ENCODE measurements at regions not wholly inside any gene's neighbourhood (a gene's known extent, or its start where the extent isn't known, plus 50 kb on each side); places are given as distances from the start of the nearest gene placed in this dataset.
A peak's percentile ranks its signal among the peaks of the same experiment; 100 is the strongest.

DNA sequence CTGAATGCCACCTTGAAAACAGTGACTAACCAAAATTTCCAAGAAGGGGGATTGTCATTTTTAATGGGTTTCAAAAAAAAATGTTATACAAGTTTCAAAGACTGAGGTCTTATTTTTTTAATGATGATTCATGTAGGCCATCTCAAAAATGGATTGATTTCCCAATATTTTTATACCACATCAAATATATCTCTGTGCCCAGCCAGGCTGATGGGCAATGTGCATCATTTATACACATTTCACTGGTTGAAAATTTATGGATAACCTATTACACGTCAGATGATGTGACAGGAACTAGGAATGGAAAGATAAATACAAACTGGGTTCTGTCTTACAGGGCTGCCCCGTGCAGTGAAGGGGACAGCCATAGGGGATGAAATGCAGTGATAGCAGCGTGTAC is 112.7 kb upstream of the TMPO start:
- no peak for DNase-seq (ENCODE audit: low read depth, low spot score)
- peak overlapping the region; percentile 34 for H3K27ac ChIP-seq

GRCh38 chr12:98403385-98403784 is 112.0 kb upstream of the TMPO start:
- H3K27ac ChIP-seq, result no peak overlapping the region
- DNase-seq (ENCODE audit: low read depth, low spot score), result no peak

DNA sequence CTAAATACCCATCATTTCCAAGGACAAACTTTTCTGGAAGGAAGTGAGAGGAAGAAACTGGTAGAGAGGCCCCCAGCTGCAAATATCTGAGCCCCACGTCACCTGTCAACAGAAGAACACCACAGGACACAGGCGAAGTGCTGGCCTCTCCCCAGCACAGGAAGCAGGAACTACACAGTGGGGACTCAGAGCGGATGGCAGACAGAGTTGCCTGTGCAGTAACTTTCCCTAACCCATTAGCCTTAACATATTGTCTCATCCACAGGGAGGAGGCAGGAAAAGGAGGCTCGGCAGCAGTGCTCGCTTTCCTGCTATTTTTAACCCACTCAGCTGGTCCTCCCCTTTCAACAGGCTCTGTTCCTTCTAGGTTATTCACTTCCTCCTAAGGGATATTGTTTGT is 111.5 kb upstream of the TMPO start:
- no peak overlapping the region for H3K27ac ChIP-seq

GRCh38 chr12:98405805-98406366 is 109.5 kb upstream of the TMPO start:
- no peak for DNase-seq (ENCODE audit: low read depth, low spot score)
- H3K27ac ChIP-seq, result no peak overlapping the region

More for the DNA sequence above, 111.5 kb upstream of the TMPO start:
- DNase-seq (ENCODE audit: low read depth, low spot score), result no peak

DNA sequence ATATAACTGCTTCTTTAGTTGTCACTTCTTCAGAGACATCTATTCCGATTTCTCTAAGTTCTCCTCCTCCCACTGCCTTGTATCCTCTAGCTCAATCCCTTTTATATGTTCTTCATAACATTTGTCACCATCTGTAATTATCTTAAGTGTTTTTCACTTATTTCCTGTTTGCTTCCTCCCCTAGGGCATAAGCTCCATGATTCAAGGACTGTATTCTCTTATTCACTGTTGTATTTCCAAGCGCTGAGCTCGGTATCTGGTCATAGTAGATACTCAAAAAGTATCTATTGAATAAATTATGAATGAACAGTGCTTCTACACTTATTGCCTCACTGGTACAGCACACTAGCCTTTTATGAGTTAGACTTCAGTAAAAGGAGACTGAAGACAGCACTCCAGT is 109.0 kb upstream of the TMPO start:
- H3K27ac ChIP-seq, result no peak overlapping the region
- no peak for DNase-seq (ENCODE audit: low read depth, low spot score)

GRCh38 chr12:98408681-98409080 is 106.7 kb upstream of the TMPO start:
- no peak for DNase-seq (ENCODE audit: low read depth, low spot score)
- H3K27ac ChIP-seq, result no peak overlapping the region

GRCh38 chr12:98409548-98409947 is 105.8 kb upstream of the TMPO start:
- DNase-seq (ENCODE audit: low read depth, low spot score), result no peak

GRCh38 chr12:98410356-98410755 is 105.0 kb upstream of the TMPO start:
- DNase-seq (ENCODE audit: low read depth, low spot score), result no peak
- H3K27ac ChIP-seq, result no peak overlapping the region

More at GRCh38 chr12:98409548-98409947, 105.8 kb upstream of the TMPO start:
- no peak overlapping the region for H3K27ac ChIP-seq

DNA sequence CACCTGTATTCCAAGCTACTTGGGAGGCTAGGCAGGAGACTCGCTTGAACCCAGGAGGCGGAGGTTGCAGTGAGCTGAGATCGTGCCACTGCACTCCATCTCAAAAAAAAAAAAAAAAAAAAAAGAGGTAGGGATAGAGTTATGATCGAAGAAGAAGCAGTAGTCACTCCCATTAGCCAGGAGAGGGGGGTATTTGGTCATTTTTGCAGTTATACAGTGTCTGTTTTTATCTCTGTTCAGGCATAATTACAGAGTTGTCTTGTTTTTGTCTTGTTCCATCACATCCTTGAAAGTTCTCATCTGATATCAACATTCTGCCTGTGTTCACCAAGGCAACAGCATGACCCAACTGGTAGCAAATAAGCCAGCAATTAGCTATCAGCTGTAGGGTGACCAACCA is 98.5 kb upstream of the TMPO start:
- no peak overlapping the region for H3K27ac ChIP-seq
- DNase-seq (ENCODE audit: low read depth, low spot score), result no peak

DNA sequence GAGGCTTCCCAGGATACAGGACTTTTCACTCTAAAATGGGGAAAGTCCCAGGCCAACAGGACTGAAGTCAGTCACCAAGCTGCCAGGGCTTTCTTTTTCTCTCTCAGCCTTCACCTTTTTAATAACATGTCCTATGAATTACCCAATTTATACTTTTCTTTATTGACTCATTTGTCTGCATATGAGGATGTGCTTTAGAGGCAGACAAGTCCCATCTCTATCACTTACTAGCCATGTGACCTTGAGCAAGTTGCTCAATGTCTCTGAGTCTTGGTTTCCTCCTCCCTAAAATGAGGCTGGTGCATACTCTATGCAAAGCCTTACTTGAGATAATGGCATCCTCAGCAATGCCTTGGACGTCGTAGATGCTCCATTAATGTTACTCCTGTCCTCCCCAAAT is 98.1 kb upstream of the TMPO start:
- no peak for DNase-seq (ENCODE audit: low read depth, low spot score)
- no peak overlapping the region for H3K27ac ChIP-seq

GRCh38 chr12:98418357-98419075 is 96.9 kb upstream of the TMPO start:
- peak overlapping the region; percentile 70 for H3K27ac ChIP-seq
- DNase-seq (ENCODE audit: low read depth, low spot score), result peak; percentile 82

DNA sequence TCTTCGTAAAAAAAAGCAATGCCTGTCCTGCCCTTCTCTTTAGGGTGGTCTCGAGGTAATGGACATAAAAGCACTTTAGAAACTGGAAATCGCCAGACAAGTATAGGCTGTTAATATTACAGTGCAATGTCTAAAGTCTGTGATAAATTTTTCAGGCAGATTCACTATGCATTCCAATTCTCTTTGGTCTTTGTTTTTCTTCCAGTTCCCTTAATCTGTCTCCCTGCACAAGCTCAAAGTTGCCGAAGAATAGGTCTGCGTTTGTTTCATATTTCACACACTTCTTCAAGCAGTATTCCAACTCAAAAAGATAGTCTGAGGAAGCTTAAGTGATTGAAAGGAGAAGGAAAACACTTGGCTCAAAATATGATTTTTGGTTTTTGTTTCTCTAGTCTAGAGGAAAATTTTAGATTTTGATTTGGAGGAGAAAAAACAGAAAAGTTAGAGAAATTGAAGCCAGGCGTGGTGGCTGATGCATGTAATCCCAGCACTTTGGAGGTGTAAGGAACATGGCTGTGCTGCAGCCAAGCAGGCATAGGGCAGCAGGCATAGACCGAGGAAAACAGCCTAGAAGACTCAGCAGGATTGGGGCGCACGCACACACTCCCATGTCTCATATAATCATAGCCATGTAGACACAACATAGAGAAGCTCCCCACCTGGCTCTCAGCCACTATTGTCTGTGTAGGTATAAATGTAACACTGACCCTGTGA is 96.2 kb upstream of the TMPO start:
- H3K27ac ChIP-seq, result peak overlapping the region; percentile 70
- DNase-seq (ENCODE audit: low read depth, low spot score), result no peak

GRCh38 chr12:98419795-98420404 is 95.5 kb upstream of the TMPO start:
- no peak for DNase-seq (ENCODE audit: low read depth, low spot score)
- H3K27ac ChIP-seq, result no peak overlapping the region

- no peak overlapping the region for H3K27ac ChIP-seq
- no peak for DNase-seq (ENCODE audit: low read depth, low spot score)
These were observed 94.9 kb upstream of the TMPO start for GRCh38 chr12:98420461-98420860.

GRCh38 chr12:98421316-98421715 is 94.1 kb upstream of the TMPO start:
- H3K27ac ChIP-seq, result no peak overlapping the region
- DNase-seq (ENCODE audit: low read depth, low spot score), result no peak

- no peak overlapping the region for H3K27ac ChIP-seq
- DNase-seq (ENCODE audit: low read depth, low spot score), result no peak
These were observed 93.0 kb upstream of the TMPO start for GRCh38 chr12:98422359-98422758.

- no peak for DNase-seq (ENCODE audit: low read depth, low spot score)
- no peak overlapping the region for H3K27ac ChIP-seq
These were observed 92.6 kb upstream of the TMPO start for GRCh38 chr12:98422812-98423211.

DNA sequence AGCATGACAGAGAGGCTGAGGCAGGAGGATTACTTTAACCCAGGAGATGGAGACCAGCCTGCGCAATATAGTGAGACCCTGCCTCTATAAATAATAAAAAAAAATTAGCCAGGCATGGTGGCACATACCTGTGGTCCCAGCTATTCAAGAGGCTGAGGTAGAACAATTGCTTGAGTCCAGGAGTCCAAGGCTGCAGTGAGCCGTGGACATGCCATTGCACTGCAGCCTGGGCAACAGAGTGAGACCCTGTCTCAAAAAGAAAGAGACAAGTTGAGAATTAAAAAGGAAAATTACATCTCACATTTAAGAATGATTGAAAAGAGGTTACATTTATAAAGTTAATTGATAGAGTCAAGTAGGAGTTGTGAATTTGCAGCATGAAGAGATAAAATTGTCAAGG is 91.4 kb upstream of the TMPO start:
- no peak overlapping the region for H3K27ac ChIP-seq
- no peak for DNase-seq (ENCODE audit: low read depth, low spot score)

- no peak overlapping the region for H3K27ac ChIP-seq
- DNase-seq (ENCODE audit: low read depth, low spot score), result peak; percentile 34
These were observed 90.5 kb upstream of the TMPO start for GRCh38 chr12:98424726-98425401.

DNA sequence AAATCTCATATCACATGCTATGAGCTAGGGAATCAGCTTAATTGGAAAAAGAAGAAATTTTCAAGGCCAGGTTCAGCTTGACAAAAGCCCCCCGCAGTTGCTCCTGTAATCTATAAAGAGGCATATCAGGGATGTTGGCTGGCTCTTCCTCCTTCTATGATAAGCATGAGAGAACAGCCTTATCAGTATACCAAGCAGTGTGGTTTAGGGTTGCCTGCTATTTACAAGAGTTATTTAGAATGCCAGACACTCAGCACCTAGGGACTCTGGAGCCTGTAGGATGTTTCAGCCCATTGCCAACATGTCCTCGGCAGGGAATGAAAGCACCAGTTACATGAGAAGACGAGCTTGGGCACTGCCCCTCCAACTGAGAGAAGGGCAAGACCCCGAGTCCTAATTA is 89.5 kb upstream of the TMPO start:
- no peak overlapping the region for H3K27ac ChIP-seq
- no peak for DNase-seq (ENCODE audit: low read depth, low spot score)

- H3K27ac ChIP-seq, result no peak overlapping the region
- no peak for DNase-seq (ENCODE audit: low read depth, low spot score)
These were observed 84.3 kb upstream of the TMPO start for GRCh38 chr12:98431089-98431488.

All from epithelial cell of prostate (primary cell).